Activated effector memory CD4-positive, alpha-beta T cell treated with anti-CD3 and anti-CD28 coated beads, Interleukin-2, amount 50 U/mL, for 16 hours (primary cell): ENCODE measurements at regions not wholly inside any gene's neighbourhood (a gene's known extent, or its start where the extent isn't known, plus 50 kb on each side); places are given as distances from the start of the nearest gene placed in this dataset.
"Not testable (repeated sequence)": the region's sequence is repeated elsewhere in the genome, so short reads cannot be mapped to it uniquely, and the experiment has no call there.

ENCODE experiments used
- DNase-seq: peaks from one replicate; pipeline ENCODE4 v3.0.0-alpha.2; 2020

DNA sequence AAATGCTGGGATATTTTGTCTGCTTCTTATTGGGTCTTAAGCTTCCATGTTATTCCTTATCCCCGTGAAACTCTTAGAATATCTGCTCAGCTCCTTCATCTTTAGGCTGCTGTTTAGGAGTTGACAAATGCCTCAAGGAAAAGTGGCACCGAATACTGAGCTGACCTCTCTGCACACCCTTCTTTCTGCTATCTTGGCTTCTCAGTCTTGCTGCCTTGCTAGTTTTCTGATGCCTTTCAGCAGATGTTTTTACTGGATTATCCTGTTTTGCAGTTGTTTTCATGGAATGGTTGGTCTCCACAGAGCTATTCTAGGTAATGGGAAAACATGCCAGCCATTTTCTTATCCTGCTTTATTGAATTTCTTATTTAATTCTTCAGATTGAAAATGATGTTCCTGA is 86.3 kb downstream of the GYPE start:
- DNase-seq, result no peak

DNA sequence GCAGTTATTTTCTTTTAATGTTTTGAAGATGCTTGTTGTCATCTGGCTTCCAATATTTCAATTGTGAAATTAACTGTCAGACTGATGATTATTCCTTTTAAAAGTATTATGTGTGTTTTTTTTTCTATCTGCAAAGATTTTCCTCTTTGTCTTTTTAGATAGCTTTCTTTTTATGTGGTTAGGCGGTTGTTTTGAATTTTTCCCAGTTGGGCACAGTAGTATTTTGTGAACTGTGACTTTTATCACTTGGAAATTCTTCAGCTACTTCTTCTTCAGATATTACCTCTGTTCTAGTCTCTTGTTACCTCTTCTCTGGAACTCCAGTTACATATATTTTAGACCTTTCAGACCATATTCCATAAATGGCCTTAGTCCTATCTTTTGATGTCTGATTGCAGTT is 87.5 kb downstream of the GYPE start:
- not testable (repeated sequence) for DNase-seq

DNA sequence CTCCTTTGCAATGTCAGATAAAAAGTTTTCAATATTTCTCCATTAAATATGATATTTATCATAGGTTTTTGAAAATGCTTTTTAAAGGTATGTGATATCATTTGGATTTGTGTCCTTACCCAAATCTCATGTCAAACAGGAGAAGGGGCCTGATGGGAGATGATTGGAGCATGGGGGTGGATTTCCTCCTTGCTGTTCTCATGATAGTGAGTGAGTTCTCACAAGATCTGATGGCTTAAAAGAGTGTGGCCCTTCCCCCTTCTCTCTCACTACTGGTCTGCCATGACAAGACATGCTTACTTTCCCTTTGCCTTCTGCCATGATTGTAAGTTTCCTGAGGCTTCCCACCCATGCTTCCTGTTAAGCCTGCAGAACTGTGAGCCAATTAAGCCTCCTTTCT is 90.0 kb downstream of the GYPE start:
- not testable (repeated sequence) for DNase-seq

DNA sequence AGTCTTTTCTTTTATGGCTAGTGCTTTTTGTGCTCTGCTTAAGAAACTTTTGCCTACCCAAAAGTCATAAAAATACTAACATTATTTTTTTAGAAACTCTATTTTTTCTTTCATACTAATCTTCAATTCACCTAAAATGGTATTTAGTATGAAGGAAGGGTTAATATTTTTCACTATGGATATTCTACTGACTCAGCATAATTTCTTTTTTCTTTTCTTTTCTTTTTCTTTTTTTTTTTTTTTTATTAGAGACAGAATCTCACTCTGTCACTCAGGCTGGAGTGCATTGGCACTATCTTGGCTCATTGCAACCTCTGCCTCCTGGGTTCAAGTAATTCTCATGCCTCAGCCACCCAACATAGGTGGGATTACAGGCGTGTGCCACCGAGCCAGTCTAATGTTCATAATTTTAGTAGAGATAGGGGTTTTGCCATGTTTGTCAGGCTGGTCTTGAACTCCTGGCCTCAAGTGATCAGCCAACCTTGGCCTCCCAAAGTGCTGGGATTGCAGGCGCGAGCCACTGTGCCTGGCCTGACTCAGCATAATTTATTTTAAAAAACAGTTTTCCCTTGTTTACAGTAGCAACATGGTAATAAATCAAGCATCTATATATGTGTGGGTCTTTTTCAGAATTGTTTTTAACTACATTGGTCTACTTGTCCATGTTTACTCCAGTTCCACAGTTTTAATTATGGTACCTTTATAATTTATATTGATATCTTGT is 91.8 kb downstream of the GYPE start:
- DNase-seq, result not testable (repeated sequence)

DNA sequence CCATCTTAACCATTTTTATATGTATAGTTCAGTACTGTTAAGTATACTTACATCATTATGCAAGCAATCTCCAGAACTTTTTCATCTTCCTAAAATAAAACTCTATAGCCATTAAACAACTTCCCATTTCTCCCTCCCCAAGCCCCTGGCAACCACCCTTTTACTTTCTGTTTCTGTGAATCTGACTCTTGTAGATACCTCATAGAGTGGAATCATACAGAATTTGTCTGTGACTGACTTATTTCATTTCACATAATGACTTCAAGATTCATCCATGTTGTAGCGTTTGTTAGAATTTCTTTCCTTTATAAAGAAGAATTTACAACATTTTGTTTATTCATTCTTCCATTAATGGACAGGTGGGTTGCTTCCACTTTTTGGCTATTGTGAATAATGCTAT is 91.2 kb upstream of the FREM3 start:
- not testable (repeated sequence) for DNase-seq

DNA sequence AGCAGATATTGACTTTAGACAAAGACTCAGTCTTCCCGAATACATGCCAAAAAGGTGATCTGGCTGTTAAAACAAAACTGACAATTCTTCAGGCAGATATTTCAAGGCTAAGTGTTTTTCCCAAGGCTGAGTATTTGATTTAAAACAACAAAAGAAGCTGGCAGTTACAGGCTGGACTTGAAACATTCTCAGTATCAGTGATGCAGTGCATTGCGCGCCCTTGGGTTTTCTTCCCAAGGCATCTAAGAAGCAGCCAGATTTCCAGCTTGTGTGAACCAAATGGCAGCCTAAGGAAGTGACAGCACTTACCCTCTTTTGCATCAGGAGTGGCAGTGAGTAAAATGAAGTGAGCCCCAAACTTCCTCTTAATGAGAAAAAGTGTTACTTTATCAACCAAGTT is 90.0 kb upstream of the FREM3 start:
- not testable (repeated sequence) for DNase-seq

DNA sequence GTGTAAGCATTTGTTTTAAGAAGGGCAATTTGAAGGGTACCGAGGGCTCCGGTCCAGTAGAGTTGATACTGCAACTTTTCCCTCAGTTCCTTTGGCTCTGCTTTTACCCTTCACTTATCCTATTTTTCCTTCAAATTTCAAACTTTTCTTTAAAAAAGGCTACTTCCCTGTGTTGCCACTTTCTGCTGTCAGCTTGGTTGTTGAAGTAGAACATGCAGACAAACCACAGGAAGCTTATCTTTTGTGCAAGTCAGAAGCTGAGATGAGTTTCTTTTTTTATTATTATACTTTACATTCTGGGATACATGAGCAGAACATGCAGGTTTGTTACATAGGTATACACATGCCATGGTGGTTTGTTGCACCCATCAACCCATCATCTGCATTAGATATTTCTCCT is 89.1 kb upstream of the FREM3 start:
- DNase-seq, result not testable (repeated sequence)

DNA sequence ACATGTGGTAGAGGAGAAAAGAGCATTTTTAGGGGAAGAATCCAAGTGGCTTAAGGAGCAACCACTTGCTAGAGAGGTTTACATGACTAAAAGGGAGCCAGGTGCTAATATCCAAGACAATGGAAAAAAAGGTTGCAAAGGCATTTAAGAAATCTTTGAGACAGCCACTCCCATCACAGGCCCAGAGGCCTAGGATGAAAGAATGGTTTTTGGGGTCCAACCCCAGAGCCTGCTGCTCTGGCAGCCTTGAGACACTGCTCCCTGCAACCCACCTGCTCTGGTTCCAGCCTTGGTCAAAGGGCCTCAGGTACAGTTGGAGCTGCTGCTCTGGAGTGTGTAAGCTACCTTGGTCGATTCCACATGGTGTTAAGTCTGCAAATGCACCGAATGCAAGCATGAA is 84.1 kb upstream of the FREM3 start:
- no peak for DNase-seq

DNA sequence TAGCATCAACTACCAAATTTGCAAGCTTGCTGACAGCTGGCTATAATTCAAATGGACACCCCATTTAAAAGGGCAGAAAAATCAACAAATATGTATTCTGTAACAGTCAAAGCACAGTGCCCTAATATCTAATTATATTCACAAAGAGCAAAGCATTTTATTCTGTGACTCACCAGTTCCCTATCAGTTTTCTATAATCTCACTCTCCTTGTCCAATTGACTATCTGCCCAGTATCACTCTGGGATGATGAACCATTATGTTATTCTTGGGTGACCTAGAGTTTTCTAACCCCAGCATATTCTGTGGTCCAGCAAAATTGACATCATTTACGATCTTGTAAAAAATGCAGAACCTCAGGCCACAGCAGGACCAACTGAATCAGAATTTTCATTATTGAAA is 82.0 kb upstream of the FREM3 start:
- no peak for DNase-seq

DNA sequence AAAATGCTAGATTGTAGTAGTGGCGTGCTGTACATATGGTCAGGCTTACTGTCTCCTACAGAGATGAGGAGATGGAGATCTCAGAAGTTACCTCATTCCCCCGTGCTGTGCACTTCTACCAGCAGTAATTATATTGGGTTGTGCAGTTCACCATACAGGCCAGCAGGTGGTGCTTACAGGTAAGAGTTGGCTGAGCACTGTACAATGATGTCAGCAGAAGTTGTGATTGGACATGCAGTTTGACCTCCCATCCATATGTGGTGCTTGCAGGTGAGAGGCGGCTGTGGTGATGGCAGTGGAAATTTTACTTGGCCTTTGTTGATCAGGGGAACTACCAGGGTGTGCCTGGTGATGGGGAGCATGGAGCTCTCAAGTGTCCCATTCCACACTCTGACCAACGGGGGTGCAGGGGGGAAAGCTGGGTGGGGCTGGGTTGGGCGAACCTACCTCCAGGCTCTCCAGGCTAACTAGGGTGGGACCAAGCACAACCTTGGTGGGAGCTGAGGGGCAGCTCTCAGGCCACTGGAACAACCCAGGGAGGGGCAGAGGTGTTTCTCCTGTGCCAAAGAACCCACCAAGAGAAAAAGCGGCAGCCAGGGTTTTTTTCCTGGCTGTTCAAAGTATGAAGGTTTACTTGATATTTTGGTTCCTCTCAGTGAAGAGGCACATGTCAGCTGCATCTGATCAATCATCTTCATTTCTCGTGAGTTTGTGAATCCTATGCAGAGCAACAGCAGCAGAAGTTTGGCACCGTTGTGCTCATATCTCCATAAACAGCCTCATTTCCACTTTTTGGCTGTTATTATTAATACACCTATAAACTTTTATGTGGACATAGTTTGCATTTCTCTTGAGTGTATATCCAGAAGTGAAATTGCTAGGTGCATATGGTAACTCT is 73.8 kb upstream of the FREM3 start:
- peak; percentile 68 for DNase-seq

DNA sequence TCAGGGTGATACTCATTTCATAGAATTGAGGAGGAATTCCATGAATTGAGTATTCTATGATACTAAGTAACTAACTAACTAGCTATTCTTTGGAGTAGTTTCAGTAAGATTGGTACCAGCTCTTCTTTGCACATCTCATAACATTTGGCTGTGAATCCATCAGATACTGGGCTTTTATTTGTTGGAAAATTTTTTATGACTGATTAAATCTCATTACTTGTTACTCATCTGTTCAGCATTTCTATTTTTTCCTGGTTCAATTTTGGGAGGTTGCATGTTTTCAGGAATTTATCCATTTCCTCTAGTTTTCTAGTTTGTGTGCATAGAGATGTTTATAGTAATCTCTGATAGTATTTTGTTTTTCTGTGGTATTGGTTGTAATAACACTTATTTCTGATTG is 70.8 kb upstream of the FREM3 start:
- DNase-seq, result no peak

DNA sequence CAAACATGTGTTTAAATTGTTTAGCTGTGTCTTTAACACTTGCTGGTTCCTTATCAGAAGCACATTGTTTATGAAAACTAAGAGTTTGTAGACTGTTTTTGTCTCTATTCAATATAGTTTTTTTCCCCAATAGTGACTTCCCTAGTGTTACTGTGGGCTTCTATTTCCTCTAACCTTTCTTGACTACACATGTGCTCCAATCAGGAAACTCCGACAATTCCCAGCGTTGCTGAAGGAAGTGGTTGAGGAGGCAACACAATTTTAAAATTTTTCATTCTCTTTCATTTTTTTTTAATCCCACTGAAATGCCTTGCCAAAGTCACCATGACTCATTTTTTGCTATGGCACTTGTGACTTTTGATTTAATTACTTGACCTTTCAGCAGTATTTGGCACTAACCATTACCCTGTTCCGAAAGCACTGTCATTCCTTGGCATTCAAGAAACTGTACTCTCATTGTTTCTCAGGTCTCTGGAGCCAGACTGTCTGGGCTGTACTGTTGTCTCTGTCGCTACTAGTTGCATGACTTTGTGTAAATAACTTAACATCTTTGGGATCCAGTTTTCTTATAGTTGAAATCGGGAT is 67.6 kb upstream of the FREM3 start:
- DNase-seq, result no peak

DNA sequence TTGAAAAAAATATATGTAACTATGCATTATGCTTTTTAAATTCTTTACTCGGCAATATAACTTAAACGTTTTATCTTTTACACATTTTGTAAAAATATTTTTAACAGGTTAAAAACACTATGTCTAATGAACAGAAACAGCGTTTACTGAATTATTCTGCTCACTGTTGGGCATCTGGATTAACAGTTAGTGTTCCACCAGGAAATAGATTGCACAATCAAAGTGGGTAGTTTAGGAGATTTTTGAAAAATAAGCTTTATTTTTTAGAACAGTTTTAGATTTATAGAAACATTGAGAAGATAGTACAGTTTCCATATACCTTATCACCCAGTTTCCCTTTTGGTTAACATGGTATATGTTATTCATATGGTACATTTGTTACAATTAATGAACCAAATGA is 63.1 kb upstream of the FREM3 start:
- DNase-seq, result no peak

DNA sequence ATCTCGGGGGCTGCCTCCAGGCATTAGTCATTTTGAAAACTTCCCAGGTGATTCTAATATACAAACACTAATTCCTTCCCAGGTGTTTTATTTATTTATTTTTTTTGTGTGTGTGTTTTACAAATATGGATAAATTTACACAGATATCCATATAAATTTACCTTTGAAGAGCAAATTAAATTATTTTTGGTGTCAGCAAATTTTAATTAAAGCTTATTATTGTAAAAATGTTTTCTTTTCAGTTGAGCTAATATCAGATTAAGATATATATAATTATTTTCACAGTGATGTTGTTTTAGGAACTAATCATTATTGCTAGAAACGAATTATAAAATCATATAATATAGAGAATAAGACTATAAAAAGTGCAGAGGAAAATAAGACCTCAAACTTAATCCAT is 62.0 kb upstream of the FREM3 start:
- DNase-seq, result no peak
